ENCODE measurements at regions not wholly inside any gene's neighbourhood (a gene's known extent, or its start where the extent isn't known, plus 50 kb on each side); places are given as distances from the start of the nearest gene placed in this dataset.
A peak's percentile ranks its signal among the peaks of the same experiment; 100 is the strongest.

GRCh38 chr10:83144461-83144860 lies 994.8 kb upstream of the GHITM start:
- H3K4me3 ChIP-seq = no peak overlapping the region
- no peaks in the 10 kb centered on the region for H3K9me3 ChIP-seq
- no peak overlapping the region for H3K27ac ChIP-seq
- no peaks in the 10 kb centered on the region for H3K36me3 ChIP-seq
- H3K27me3 ChIP-seq = no peaks in the 10 kb centered on the region
- no peaks in the 10 kb centered on the region for H3K4me1 ChIP-seq
- intact Hi-C loops (cut with DNase I; ENCODE audit: low total_unique reads) = no loop called here
- TF ChIP-seq CTCF (IDR thresholded peaks at IDR 0.05) = no peak
- no peak for TF ChIP-seq POLR2AphosphoS5 (IDR thresholded peaks at IDR 0.05)
- TF ChIP-seq POLR2A (IDR thresholded peaks at IDR 0.05) = no peak
- TF ChIP-seq EP300 (IDR thresholded peaks at IDR 0.05) = no peak
- DNase-seq = no peak

GRCh38 chr10:83153714-83154113 lies 985.6 kb upstream of the GHITM start:
- H3K27ac ChIP-seq = no peak overlapping the region
- intact Hi-C loops (cut with DNase I; ENCODE audit: low total_unique reads) = no loop called here
- H3K36me3 ChIP-seq = no peaks in the 10 kb centered on the region
- no peaks in the 10 kb centered on the region for H3K9me3 ChIP-seq
- H3K27me3 ChIP-seq = no peaks in the 10 kb centered on the region
- no peaks in the 10 kb centered on the region for H3K4me1 ChIP-seq
- TF ChIP-seq POLR2A (IDR thresholded peaks at IDR 0.05) (no peak), CTCF (IDR thresholded peaks at IDR 0.05) (no peak), POLR2AphosphoS5 (IDR thresholded peaks at IDR 0.05) (no peak), EP300 (IDR thresholded peaks at IDR 0.05) (no peak)
- WGBS, 5 donors = 47 to 56% (median 49%) methylated on average over 10 of the region's 10 CpGs
- H3K4me3 ChIP-seq = no peak overlapping the region
- peak in 1 of 2 donors; percentile 3 for DNase-seq

- H3K4me3 ChIP-seq = no peak overlapping the region
- H3K36me3 ChIP-seq = no peaks in the 10 kb centered on the region
- no peaks in the 10 kb centered on the region for H3K27me3 ChIP-seq
- TF ChIP-seq CTCF (IDR thresholded peaks at IDR 0.05) (no peak), POLR2A (IDR thresholded peaks at IDR 0.05) (no peak), POLR2AphosphoS5 (IDR thresholded peaks at IDR 0.05) (no peak), EP300 (IDR thresholded peaks at IDR 0.05) (no peak)
- peak in 1 of 2 donors; percentile 42 for DNase-seq
- H3K27ac ChIP-seq = no peak overlapping the region
- no peaks in the 10 kb centered on the region for H3K9me3 ChIP-seq
- intact Hi-C loops (cut with DNase I; ENCODE audit: low total_unique reads) = no loop called here
- H3K4me1 ChIP-seq = peaks cover 0 to 8% (median 0%) of the 10 kb centered on the region in 4 donors
- WGBS, 5 donors = 43 to 56% (median 52%) methylated on average over 3 of the region's 3 CpGs
Observed at GRCh38 chr10:83164156-83164555, 975.2 kb upstream of the GHITM start.

- Histone ChIP-seq H3K27me3 (no peaks in the 10 kb centered on the region), H3K36me3 (no peaks in the 10 kb centered on the region), H3K9me3 (no peaks in the 10 kb centered on the region), H3K4me3 (no peak overlapping the region), H3K27ac (no peak overlapping the region), H3K4me1 (peaks cover 0 to 8% (median 0%) of the 10 kb centered on the region in 4 donors)
- intact Hi-C loops (cut with DNase I; ENCODE audit: low total_unique reads) = no loop called here
- TF ChIP-seq POLR2A (IDR thresholded peaks at IDR 0.05) (no peak), CTCF (IDR thresholded peaks at IDR 0.05) (no peak), EP300 (IDR thresholded peaks at IDR 0.05) (no peak), POLR2AphosphoS5 (IDR thresholded peaks at IDR 0.05) (no peak)
- peak in 1 of 2 donors; percentile 71 for DNase-seq
- WGBS, 5 donors = 14 to 29% (median 20%) methylated on average over 3 of the region's 3 CpGs
Observed at GRCh38 chr10:83165265-83165664, 974.0 kb upstream of the GHITM start.
